ENCODE measurements at regions not wholly inside any gene's neighbourhood (a gene's known extent, or its start where the extent isn't known, plus 50 kb on each side); places are given as distances from the start of the nearest gene placed in this dataset.

DNA sequence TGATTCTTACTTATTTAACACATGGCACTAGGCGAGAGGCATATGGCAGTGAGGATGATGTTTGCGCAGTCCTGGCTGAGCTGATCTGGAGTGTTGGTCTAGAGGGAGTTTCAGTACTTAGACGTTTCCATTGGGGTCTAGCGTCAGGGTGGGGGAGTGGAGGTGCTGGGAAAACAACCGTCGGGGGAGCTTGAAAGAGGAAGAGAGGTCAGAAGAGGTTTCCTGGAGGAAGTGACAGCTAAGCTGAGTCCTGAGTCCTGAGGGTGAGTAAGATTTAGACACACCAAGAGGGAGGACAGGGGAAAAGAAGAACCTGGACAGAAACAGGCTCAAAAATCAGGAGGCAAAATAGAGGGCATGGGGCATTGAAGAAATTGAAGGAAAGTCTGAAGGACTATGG, 81.4 kb downstream of the ALOX5AP start:
- TF ChIP-seq, protein P1, sequence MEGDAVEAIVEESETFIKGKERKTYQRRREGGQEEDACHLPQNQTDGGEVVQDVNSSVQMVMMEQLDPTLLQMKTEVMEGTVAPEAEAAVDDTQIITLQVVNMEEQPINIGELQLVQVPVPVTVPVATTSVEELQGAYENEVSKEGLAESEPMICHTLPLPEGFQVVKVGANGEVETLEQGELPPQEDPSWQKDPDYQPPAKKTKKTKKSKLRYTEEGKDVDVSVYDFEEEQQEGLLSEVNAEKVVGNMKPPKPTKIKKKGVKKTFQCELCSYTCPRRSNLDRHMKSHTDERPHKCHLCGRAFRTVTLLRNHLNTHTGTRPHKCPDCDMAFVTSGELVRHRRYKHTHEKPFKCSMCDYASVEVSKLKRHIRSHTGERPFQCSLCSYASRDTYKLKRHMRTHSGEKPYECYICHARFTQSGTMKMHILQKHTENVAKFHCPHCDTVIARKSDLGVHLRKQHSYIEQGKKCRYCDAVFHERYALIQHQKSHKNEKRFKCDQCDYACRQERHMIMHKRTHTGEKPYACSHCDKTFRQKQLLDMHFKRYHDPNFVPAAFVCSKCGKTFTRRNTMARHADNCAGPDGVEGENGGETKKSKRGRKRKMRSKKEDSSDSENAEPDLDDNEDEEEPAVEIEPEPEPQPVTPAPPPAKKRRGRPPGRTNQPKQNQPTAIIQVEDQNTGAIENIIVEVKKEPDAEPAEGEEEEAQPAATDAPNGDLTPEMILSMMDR (IDR thresholded peaks at IDR 0.05) = no peak
- 58 to 65% (median 61%) methylated on average over 6 of the region's 6 CpGs for WGBS, 3 donors
- intact Hi-C loops (cut with DNase I) = no loop called here
- H3K27ac ChIP-seq = no peak overlapping the region
- no peak overlapping the region for H3K4me3 ChIP-seq
- no peaks in the 10 kb centered on the region for H3K9me3 ChIP-seq
- H3K4me1 ChIP-seq = no peaks in the 10 kb centered on the region
- DNase-seq (no peak), ATAC-seq (no peak)
- no peaks in the 10 kb centered on the region for H3K36me3 ChIP-seq (ENCODE audit: insufficient read depth in 1 of 2, low read depth in 1 of 2)
- H3K27me3 ChIP-seq (ENCODE audit: insufficient read depth in 3 of 3, low read length in 2 of 3) = no peaks in the 10 kb centered on the region

DNA sequence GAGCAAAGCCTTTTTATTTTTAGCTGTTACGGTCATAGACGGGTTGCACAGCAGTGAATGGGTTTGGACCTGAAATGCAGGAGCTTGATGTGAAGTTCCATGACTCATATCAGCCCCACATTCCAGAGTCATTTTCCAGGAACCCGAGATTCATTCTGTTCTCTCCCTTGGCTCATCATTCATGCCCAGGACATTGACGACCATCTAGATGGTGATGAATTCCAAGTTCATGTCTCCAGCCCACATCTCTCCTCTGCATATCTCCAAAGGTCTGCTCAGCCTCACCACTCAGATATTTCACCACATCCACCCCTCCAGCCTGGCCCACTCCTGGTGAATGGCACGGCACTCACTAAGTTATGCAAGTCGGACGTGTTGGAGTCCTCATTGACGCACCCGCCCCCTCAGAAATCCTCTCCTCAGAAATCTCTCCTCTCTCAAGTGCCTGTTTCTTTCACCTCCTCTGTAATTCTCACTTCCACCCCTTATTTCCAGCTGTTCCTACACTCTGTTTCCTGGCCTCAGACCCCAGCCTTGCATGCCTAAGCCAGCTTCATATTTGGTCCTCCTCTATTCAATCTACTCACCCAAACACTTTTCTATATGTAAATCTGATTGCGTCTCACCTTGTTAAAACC, 83.1 kb downstream of the ALOX5AP start:
- Histone ChIP-seq H3K9me3 (no peaks in the 10 kb centered on the region), H3K4me1 (no peaks in the 10 kb centered on the region), H3K27ac (no peak overlapping the region), H3K27me3 (ENCODE audit: insufficient read depth in 3 of 3, low read length in 2 of 3) (no peaks in the 10 kb centered on the region), H3K36me3 (ENCODE audit: insufficient read depth in 1 of 2, low read depth in 1 of 2) (no peaks in the 10 kb centered on the region), H3K4me3 (no peak overlapping the region)
- 54 to 82% (median 58%) methylated on average over 10 of the region's 10 CpGs for WGBS, 3 donors
- intact Hi-C loops (cut with DNase I) = no loop called here
- ATAC-seq (peak in 2 of 4 donors; percentile 57 to 80), DNase-seq (peak in 1 of 2 donors; percentile 66)
- TF ChIP-seq, protein P1 (IDR thresholded peaks at IDR 0.05) = no peak

DNA sequence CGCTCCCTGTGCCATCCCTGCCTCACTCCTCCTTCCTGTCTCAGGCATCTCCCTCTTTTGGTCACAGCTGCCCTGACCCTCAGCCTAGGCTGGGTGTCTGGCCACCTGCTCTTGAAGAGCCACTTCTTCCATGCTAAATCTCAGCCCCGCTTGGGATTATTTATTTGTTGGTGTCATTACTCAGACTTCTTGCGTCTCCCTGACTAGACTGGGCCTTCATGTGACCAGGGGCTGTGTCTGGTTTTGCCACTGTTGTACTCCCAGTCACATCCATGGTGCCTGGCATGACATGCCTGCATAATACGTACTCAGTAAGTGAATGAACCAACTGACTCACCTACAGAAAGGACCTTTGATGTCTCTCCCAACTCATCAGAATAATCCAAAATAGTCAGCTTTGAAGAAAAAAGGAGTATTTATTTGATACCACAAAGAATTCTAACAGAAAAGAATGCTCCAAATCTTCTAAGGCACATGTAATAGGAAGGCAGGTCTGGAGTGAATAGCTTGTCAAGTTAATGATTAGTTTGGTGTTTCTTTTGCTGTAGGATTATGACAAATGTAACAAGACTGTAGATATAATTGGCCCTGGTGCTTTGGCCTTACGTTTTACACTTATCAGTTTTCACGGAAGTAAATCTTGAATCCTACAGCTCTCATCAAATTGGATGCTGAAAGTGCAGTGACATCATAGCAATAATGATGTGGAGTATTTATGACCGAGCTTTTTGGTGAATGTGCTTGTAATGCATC, 84.0 kb downstream of the ALOX5AP start:
- TF ChIP-seq, protein P1 (IDR thresholded peaks at IDR 0.05) = no peak
- WGBS, 3 donors = 84 to 92% (median 87%) methylated on average over 7 of the region's 7 CpGs
- H3K27ac ChIP-seq = no peak overlapping the region
- H3K36me3 ChIP-seq (ENCODE audit: insufficient read depth in 1 of 2, low read depth in 1 of 2) = no peaks in the 10 kb centered on the region
- H3K4me3 ChIP-seq = no peak overlapping the region
- H3K9me3 ChIP-seq = no peaks in the 10 kb centered on the region
- intact Hi-C loops (cut with DNase I) = no loop called here
- no peaks in the 10 kb centered on the region for H3K27me3 ChIP-seq (ENCODE audit: insufficient read depth in 3 of 3, low read length in 2 of 3)
- no peak for DNase-seq
- H3K4me1 ChIP-seq = no peaks in the 10 kb centered on the region
- ATAC-seq = no peak

DNA sequence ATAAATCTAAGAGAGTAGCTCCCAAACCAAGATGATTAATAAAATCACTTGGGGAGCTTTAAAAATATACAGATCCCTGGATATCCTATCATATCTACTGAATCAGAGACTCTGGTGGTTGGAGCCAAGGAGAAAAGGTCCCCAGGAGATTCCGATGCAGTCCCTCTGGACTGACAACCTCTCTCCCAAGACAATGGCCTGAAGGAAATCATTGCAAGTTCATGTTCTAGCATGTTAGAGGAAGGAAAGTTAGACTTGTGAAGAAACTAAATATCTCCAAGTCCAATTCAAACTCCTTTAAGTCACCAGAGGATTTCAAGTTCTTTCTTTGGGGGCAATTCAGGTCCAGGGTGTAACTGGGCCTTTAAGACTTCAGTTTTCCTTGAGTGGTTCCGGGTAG, 84.7 kb upstream of the MEDAG start:
- no peak for ATAC-seq
- TF ChIP-seq, protein P1 (IDR thresholded peaks at IDR 0.05) = no peak
- 80 to 92% (median 88%) methylated on average over 2 of the region's 2 CpGs for WGBS, 3 donors
- H3K27me3 ChIP-seq (ENCODE audit: insufficient read depth in 3 of 3, low read length in 2 of 3) = no peaks in the 10 kb centered on the region
- no peak for DNase-seq
- intact Hi-C loops (cut with DNase I) = no loop called here
- H3K4me3 ChIP-seq = no peak overlapping the region
- no peaks in the 10 kb centered on the region for H3K9me3 ChIP-seq
- no peaks in the 10 kb centered on the region for H3K36me3 ChIP-seq (ENCODE audit: insufficient read depth in 1 of 2, low read depth in 1 of 2)
- H3K27ac ChIP-seq = no peak overlapping the region
- no peaks in the 10 kb centered on the region for H3K4me1 ChIP-seq
